GM23338 (cell line): ENCODE measurements at regions not wholly inside any gene's neighbourhood (a gene's known extent, or its start where the extent isn't known, plus 50 kb on each side); places are given as distances from the start of the nearest gene placed in this dataset.

Source experiments
- ATAC-seq: fragments of 200-7000 bp; cut with Tn5 transposase; 3 replicates; pipeline ENCODE4 v1.9.1; 2020
- DNase-seq: peaks from one replicate; pipeline ENCODE4 v3.0.0-alpha.2; 2015; ENCODE audit warnings: low spot score
- H2AFZ ChIP-seq: fragments of 200-600 bp; sonication (generic); 2 replicates; pipeline ENCODE4 v1.8.0; 2016; ENCODE audit warnings: antibody characterized with exemption, mild to moderate bottlenecking, moderate library complexity
- H3F3A ChIP-seq: fragments of 200-600 bp; sonication (generic); replicated peaks from 2 replicates; pipeline ENCODE4 v1.8.0; 2017; ENCODE audit warnings: antibody characterized with exemption, mixed run types, low read depth
- H3K27ac ChIP-seq: fragments of 200-600 bp; sonication (generic); 2 replicates; pipeline ENCODE4 v1.6.1; 2016; ENCODE audit warnings: low read depth
- H3K27me3 ChIP-seq: fragments of 200-600 bp; sonication (generic); 2 replicates; pipeline ENCODE4 v1.8.0; 2016; ENCODE audit warnings: mild to moderate bottlenecking, mixed run types, moderate library complexity; ENCODE audit not compliant: insufficient read depth
- H3K36me3 ChIP-seq: fragments of 200-600 bp; sonication (generic); 2 replicates; pipeline ENCODE4 v1.8.0; 2016; ENCODE audit warnings: mild to moderate bottlenecking; ENCODE audit not compliant: insufficient read depth
- H3K4me1 ChIP-seq: fragments of 200-600 bp; sonication (generic); 2 replicates; pipeline ENCODE4 v1.8.0; 2016; ENCODE audit warnings: mild to moderate bottlenecking, moderate library complexity; ENCODE audit not compliant: insufficient read depth
- H3K4me2 ChIP-seq: fragments of 200-600 bp; sonication (generic); 2 replicates; pipeline ENCODE4 v1.7.1; 2017; ENCODE audit warnings: mixed run types
- H3K4me3 ChIP-seq: fragments of 200-600 bp; sonication (generic); 2 replicates; pipeline ENCODE4 v1.6.1; 2016; ENCODE audit warnings: mixed run types
- H3K79me2 ChIP-seq: fragments of 200-600 bp; sonication (generic); replicated peaks from 2 replicates; pipeline ENCODE4 v1.8.0; 2017; ENCODE audit warnings: mild to moderate bottlenecking; ENCODE audit not compliant: insufficient read depth
- H3K9me2 ChIP-seq: fragments of 200-600 bp; sonication (generic); 2 replicates; pipeline ENCODE4 v1.8.0; 2017; ENCODE audit not compliant: insufficient read depth
- H4K20me1 ChIP-seq: fragments of 200-600 bp; sonication (generic); replicated peaks from 2 replicates; pipeline ENCODE4 v1.8.0; 2017; ENCODE audit warnings: mild to moderate bottlenecking; ENCODE audit not compliant: insufficient read depth
- H3K27ac Mint-ChIP-seq: 2 replicates; pipeline ENCODE4 v1.8.0; 2020; ENCODE audit warnings: inconsistent platforms, mild to moderate bottlenecking, moderate library complexity, mixed read lengths
- H3K27me3 Mint-ChIP-seq: 3 replicates; pipeline ENCODE4 v1.8.0; 2022; ENCODE audit warnings: low read depth, mild to moderate bottlenecking, moderate library complexity, mixed read lengths, inconsistent platforms; ENCODE audit not compliant: insufficient read depth, poor library complexity
- H3K36me3 Mint-ChIP-seq: 3 replicates; pipeline ENCODE4 v1.8.0; 2021; ENCODE audit warnings: low read depth, mild to moderate bottlenecking, inconsistent platforms, moderate library complexity, mixed read lengths
- H3K4me1 Mint-ChIP-seq: 3 replicates; pipeline ENCODE4 v1.8.0; 2020; ENCODE audit warnings: mild to moderate bottlenecking, inconsistent platforms, mixed read lengths
- H3K4me3 Mint-ChIP-seq: 3 replicates; pipeline ENCODE4 v1.8.0; 2021; ENCODE audit warnings: moderate library complexity, mild to moderate bottlenecking, inconsistent platforms, mixed read lengths
- H3K9me3 Mint-ChIP-seq: 3 replicates; pipeline ENCODE4 v1.8.0; 2020; ENCODE audit warnings: moderate library complexity, mild to moderate bottlenecking, inconsistent platforms, mixed read lengths
- CREB1 ChIP-seq: fragments of 250-450 bp; sonication (Bioruptor Pico); IDR thresholded peaks from 2 replicates; pipeline ENCODE4 v1.5.0; 2020; ENCODE audit warnings: low read depth, mild to moderate bottlenecking, moderate library complexity
- CTCF ChIP-seq, 2 experiments: fragments of 200-600 bp in 1 of 2; sonication (generic) in 1 of 2; conservative IDR thresholded peaks; 2 replicates each; pipeline versions ENCODE4 v1.5.1 to v1.6.1; 2016 to 2017; ENCODE audit warnings: antibody characterized with exemption in 2 of 2, low read depth in 2 of 2, mild to moderate bottlenecking in 2 of 2, moderate library complexity in 1 of 2
- ETS1 ChIP-seq: IDR thresholded peaks from 2 replicates; pipeline ENCODE4 v1.6.1; 2016; ENCODE audit warnings: antibody characterized with exemption
- EZH2 ChIP-seq: fragments of 200-600 bp; sonication (generic); IDR thresholded peaks from one replicate; pipeline ENCODE4 v1.8.0; 2017; ENCODE audit warnings: antibody characterized with exemption, mild to moderate bottlenecking, low read depth; ENCODE audit not compliant: unreplicated experiment
- EZH2phosphoT487 ChIP-seq: fragments of 200-600 bp; sonication (generic); IDR thresholded peaks from one replicate; pipeline ENCODE4 v1.8.1; 2018; ENCODE audit warnings: antibody characterized with exemption; ENCODE audit not compliant: unreplicated experiment
- JUNB ChIP-seq: IDR thresholded peaks from one replicate; pipeline ENCODE4 v1.6.1; 2016; ENCODE audit warnings: antibody characterized with exemption; ENCODE audit not compliant: unreplicated experiment
- NANOG ChIP-seq: IDR thresholded peaks from 2 replicates; pipeline ENCODE4 v1.6.1; 2016; ENCODE audit warnings: antibody characterized with exemption, borderline replicate concordance
- POLR2AphosphoS5 ChIP-seq: IDR thresholded peaks from 2 replicates; pipeline ENCODE4 v1.6.1; 2016; ENCODE audit warnings: antibody characterized with exemption, low read depth
- REST ChIP-seq: IDR thresholded peaks from one replicate; pipeline ENCODE4 v1.6.1; 2018; ENCODE audit warnings: antibody characterized with exemption; ENCODE audit not compliant: unreplicated experiment
- STAT1 ChIP-seq: IDR thresholded peaks from one replicate; pipeline ENCODE4 v1.6.1; 2016; ENCODE audit warnings: antibody characterized with exemption; ENCODE audit not compliant: unreplicated experiment
- ZNF114 ChIP-seq: fragments of 250-450 bp; sonication (Bioruptor Pico); IDR thresholded peaks from 2 replicates; pipeline ENCODE4 v1.5.0; 2020; ENCODE audit warnings: mild to moderate bottlenecking, moderate library complexity
- ZNF462 ChIP-seq: fragments of 250-450 bp; sonication (Bioruptor Pico); IDR thresholded peaks from 2 replicates; pipeline ENCODE4 v1.5.0; 2020; ENCODE audit warnings: mild to moderate bottlenecking, moderate library complexity

- no peak for TF ChIP-seq ETS1
- TF ChIP-seq JUNB: no peak
- no peak for TF ChIP-seq NANOG
- no peak for TF ChIP-seq CREB1
These were observed 416.7 kb upstream of the AKR1E2 start (continued) for GRCh38 chr10:4409319-4409718.

- no peaks in the 10 kb centered on the region for H4K20me1 ChIP-seq
- no peaks in the 10 kb centered on the region for H3F3A ChIP-seq
- H3K4me3 ChIP-seq: no peak overlapping the region
- no peaks in the 10 kb centered on the region for H3K4me1 ChIP-seq
- H3K4me2 ChIP-seq: no peak overlapping the region
- H3K79me2 ChIP-seq: no peaks in the 10 kb centered on the region
- H3K4me1 Mint-ChIP-seq: peaks cover 2% of the 10 kb centered on the region; the same call in 2 of the 3 replicates
- no peak overlapping the region for H3K27ac ChIP-seq
- no peak for ATAC-seq
- no peaks in the 10 kb centered on the region for H3K9me3 Mint-ChIP-seq
- no peaks in the 10 kb centered on the region for H3K36me3 ChIP-seq
- H3K27me3 ChIP-seq: no peaks in the 10 kb centered on the region
- no peaks in the 10 kb centered on the region for H3K27me3 Mint-ChIP-seq
- no peak for DNase-seq
- no peak overlapping the region; the same call in 1 of the 2 replicates for H3K27ac Mint-ChIP-seq
- H3K36me3 Mint-ChIP-seq: no peaks in the 10 kb centered on the region
- no peak overlapping the region for H3K4me3 Mint-ChIP-seq
- no peak for TF ChIP-seq ETS1
- no peak for TF ChIP-seq ZNF462
- TF ChIP-seq CREB1: no peak
- TF ChIP-seq EZH2: no peak
- TF ChIP-seq STAT1: no peak
- TF ChIP-seq JUNB: no peak
- TF ChIP-seq POLR2AphosphoS5: no peak
- no peak for TF ChIP-seq CTCF (conservative IDR thresholded peaks at IDR 0.05; ENCODE audit: low read depth in 2 of 2)
- no peak for TF ChIP-seq NANOG
- no peak for TF ChIP-seq ZNF114
- TF ChIP-seq REST: no peak
- TF ChIP-seq EZH2phosphoT487: no peak
- no peaks in the 10 kb centered on the region for H3K9me2 ChIP-seq
- H2AFZ ChIP-seq: no peak overlapping the region
These were observed 418.2 kb upstream of the AKR1E2 start for GRCh38 chr10:4407783-4408182.
